CD4-positive, alpha-beta T cell (primary cell): ENCODE measurements at regions not wholly inside any gene's neighbourhood (a gene's known extent, or its start where the extent isn't known, plus 50 kb on each side); places are given as distances from the start of the nearest gene placed in this dataset.

ENCODE experiments used
- ATAC-seq: fragments of 200-7000 bp; cut with Tn5 transposase; one replicate; pipeline ENCODE4 v1.10.0; 2022; ENCODE audit warnings: mild to moderate bottlenecking; ENCODE audit not compliant: poor library complexity
- CTCF ChIA-PET: fragments of 350-600 bp; sonication (Branson Sonifier 250); formaldehyde crosslinking; loops from one replicate; lab custom pipeline; 2021; ENCODE audit warnings: antibody characterized with exemption, inconsistent platforms; lab: Charles Lee
- POLR2A ChIA-PET: fragments of 350-600 bp; sonication (Branson Sonifier 250); formaldehyde crosslinking; loops from one replicate; lab custom pipeline; 2021; ENCODE audit warnings: antibody characterized with exemption, inconsistent platforms; lab: Charles Lee
- DNase-seq, 14 experiments: peaks; one replicate each; pipeline ENCODE4 v3.0.0-alpha.2; 2013 to 2020; ENCODE audit warnings: mixed read lengths in 2 of 14
- H3K27ac ChIP-seq, 2 donors: one replicate each; pipeline versions ENCODE4 v1.5.1 to v1.7.0; 2013; ENCODE audit warnings: low read length in 2 of 2, low read depth in 1 of 2, mild to moderate bottlenecking in 1 of 2
- H3K27me3 ChIP-seq, 2 experiments: 1 replicate in 1 of 2; 2 replicates in 1 of 2; pipeline versions ENCODE4 v1.6.1 to v1.7.0; 2013; ENCODE audit warnings: low read length in 2 of 2, control low read depth in 1 of 2, mild to moderate bottlenecking in 1 of 2, moderate library complexity in 1 of 2; ENCODE audit not compliant: insufficient read depth in 2 of 2, control insufficient read depth in 1 of 2
- H3K36me3 ChIP-seq: one replicate; pipeline ENCODE4 v1.6.1; 2013; ENCODE audit warnings: low read length, control low read depth; ENCODE audit not compliant: insufficient read depth
- H3K4me1 ChIP-seq: one replicate; pipeline ENCODE4 v1.6.1; 2013; ENCODE audit warnings: low read length, control low read depth; ENCODE audit not compliant: insufficient read depth
- H3K4me3 ChIP-seq: one replicate; pipeline ENCODE4 v1.5.1; 2013; ENCODE audit warnings: mild to moderate bottlenecking, low read length, moderate library complexity
- H3K9me3 ChIP-seq, 2 experiments: 1 replicate in 1 of 2; 2 replicates in 1 of 2; pipeline versions ENCODE4 v1.6.1 to v1.7.0; 2013; ENCODE audit warnings: low read length in 2 of 2, mild to moderate bottlenecking in 2 of 2, control low read depth in 1 of 2, moderate library complexity in 1 of 2; ENCODE audit not compliant: control insufficient read depth in 1 of 2, insufficient read depth in 1 of 2
- H3K27ac Mint-ChIP-seq: one replicate; pipeline ENCODE4 v1.8.0; 2020; ENCODE audit warnings: mixed read lengths
- H3K27me3 Mint-ChIP-seq: one replicate; pipeline ENCODE4 v1.8.0; 2021; ENCODE audit warnings: mixed read lengths
- H3K36me3 Mint-ChIP-seq: one replicate; pipeline ENCODE4 v1.8.0; 2021; ENCODE audit warnings: low read depth, mixed read lengths
- H3K4me1 Mint-ChIP-seq: one replicate; pipeline ENCODE4 v1.8.0; 2021; ENCODE audit warnings: low read depth, mixed read lengths
- H3K4me3 Mint-ChIP-seq: one replicate; pipeline ENCODE4 v1.8.0; 2020; ENCODE audit warnings: mild to moderate bottlenecking, mixed read lengths
- H3K9me3 Mint-ChIP-seq: one replicate; pipeline ENCODE4 v1.8.0; 2020; ENCODE audit warnings: mixed read lengths
- intact Hi-C, 2 experiments: fragments of 100-400 bp; cut with DNase I in 1 of 2; cut with micrococcal nuclease in 1 of 2; formaldehyde crosslinking; loops; one replicate each; pipeline versions ENCODE4 v1.15.1 to v1.9.0; 2023 to 2025; cut with DNase I, micrococcal nuclease
- TF ChIP-seq, protein P1 (sequence below): fragments of 200-600 bp; IDR thresholded peaks from one replicate; pipeline ENCODE4 v1.8.0; 2022; ENCODE audit warnings: antibody characterized with exemption, mild to moderate bottlenecking

GRCh38 chr21:17449701-17450100 lies 63.1 kb upstream of the CXADR start:
- Histone ChIP-seq H3K36me3 (no peaks in the 10 kb centered on the region), H3K4me3 (no peak overlapping the region), H3K9me3 (peaks cover 0 to 3% of the 10 kb centered on the region in 2 experiments), H3K4me1 (no peaks in the 10 kb centered on the region), H3K27me3 (no peaks in the 10 kb centered on the region), H3K27ac (no peak overlapping the region)
- TF ChIP-seq, protein P1, sequence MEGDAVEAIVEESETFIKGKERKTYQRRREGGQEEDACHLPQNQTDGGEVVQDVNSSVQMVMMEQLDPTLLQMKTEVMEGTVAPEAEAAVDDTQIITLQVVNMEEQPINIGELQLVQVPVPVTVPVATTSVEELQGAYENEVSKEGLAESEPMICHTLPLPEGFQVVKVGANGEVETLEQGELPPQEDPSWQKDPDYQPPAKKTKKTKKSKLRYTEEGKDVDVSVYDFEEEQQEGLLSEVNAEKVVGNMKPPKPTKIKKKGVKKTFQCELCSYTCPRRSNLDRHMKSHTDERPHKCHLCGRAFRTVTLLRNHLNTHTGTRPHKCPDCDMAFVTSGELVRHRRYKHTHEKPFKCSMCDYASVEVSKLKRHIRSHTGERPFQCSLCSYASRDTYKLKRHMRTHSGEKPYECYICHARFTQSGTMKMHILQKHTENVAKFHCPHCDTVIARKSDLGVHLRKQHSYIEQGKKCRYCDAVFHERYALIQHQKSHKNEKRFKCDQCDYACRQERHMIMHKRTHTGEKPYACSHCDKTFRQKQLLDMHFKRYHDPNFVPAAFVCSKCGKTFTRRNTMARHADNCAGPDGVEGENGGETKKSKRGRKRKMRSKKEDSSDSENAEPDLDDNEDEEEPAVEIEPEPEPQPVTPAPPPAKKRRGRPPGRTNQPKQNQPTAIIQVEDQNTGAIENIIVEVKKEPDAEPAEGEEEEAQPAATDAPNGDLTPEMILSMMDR: no peak
- ATAC-seq: no peak
- DNase-seq: no peak
- intact Hi-C loops: no loop called here
- ChIA-PET CTCF (no interaction called here), POLR2A (no interaction called here)
- peaks cover 3% of the 10 kb centered on the region for H3K4me1 Mint-ChIP-seq
- H3K27ac Mint-ChIP-seq: no peak overlapping the region
- H3K9me3 Mint-ChIP-seq: no peaks in the 10 kb centered on the region
- peaks cover 3% of the 10 kb centered on the region for H3K27me3 Mint-ChIP-seq
- H3K36me3 Mint-ChIP-seq: no peaks in the 10 kb centered on the region
- H3K4me3 Mint-ChIP-seq: no peak overlapping the region

GRCh38 chr21:17451364-17451891 lies 61.4 kb upstream of the CXADR start:
- peak in 2 of 14 experiments; percentile 8 to 17 for DNase-seq
- H3K4me1 ChIP-seq: no peaks in the 10 kb centered on the region
- intact Hi-C loops: no loop called here
- H3K27me3 Mint-ChIP-seq: peaks cover 6% of the 10 kb centered on the region
- no peak overlapping the region for H3K27ac ChIP-seq
- no peak for ATAC-seq
- TF ChIP-seq, protein P1: no peak
- no peaks in the 10 kb centered on the region for H3K36me3 Mint-ChIP-seq
- H3K4me3 ChIP-seq: no peak overlapping the region
- H3K9me3 ChIP-seq: peaks cover 0 to 7% of the 10 kb centered on the region in 2 experiments
- peaks cover 4% of the 10 kb centered on the region for H3K4me1 Mint-ChIP-seq
- H3K36me3 ChIP-seq: no peaks in the 10 kb centered on the region
- H3K4me3 Mint-ChIP-seq: no peak overlapping the region
- no peak overlapping the region for H3K27ac Mint-ChIP-seq
- no peaks in the 10 kb centered on the region for H3K9me3 Mint-ChIP-seq
- H3K27me3 ChIP-seq: no peaks in the 10 kb centered on the region
- ChIA-PET POLR2A (no interaction called here), CTCF (no interaction called here)

GRCh38 chr21:17454315-17455027 lies 58.4 kb upstream of the CXADR start:
- H3K9me3 ChIP-seq: peaks cover 0 to 7% of the 10 kb centered on the region in 2 experiments
- H3K9me3 Mint-ChIP-seq: no peaks in the 10 kb centered on the region
- DNase-seq (peak in 9 of 14 experiments; percentile 1 to 33 (median 7)), ATAC-seq (no peak)
- no peaks in the 10 kb centered on the region for H3K36me3 ChIP-seq
- no peak overlapping the region for H3K27ac Mint-ChIP-seq
- H3K4me3 ChIP-seq: no peak overlapping the region
- TF ChIP-seq, protein P1: no peak
- H3K36me3 Mint-ChIP-seq: no peaks in the 10 kb centered on the region
- H3K4me3 Mint-ChIP-seq: peak overlapping the region; percentile 21
- intact Hi-C loops: no loop called here
- CTCF ChIA-PET: no interaction called here
- H3K4me1 ChIP-seq: no peaks in the 10 kb centered on the region
- H3K27ac ChIP-seq: no peak overlapping the region
- peaks cover 4% of the 10 kb centered on the region for H3K4me1 Mint-ChIP-seq
- H3K27me3 Mint-ChIP-seq: peaks cover 14% of the 10 kb centered on the region
- peaks cover 0 to 2% of the 10 kb centered on the region in 2 experiments for H3K27me3 ChIP-seq
- POLR2A ChIA-PET: no interaction called here
